DND-41 (cell line): ENCODE measurements at regions not wholly inside any gene's neighbourhood (a gene's known extent, or its start where the extent isn't known, plus 50 kb on each side); places are given as distances from the start of the nearest gene placed in this dataset.

Experiments
- CTCF ChIP-seq: IDR thresholded peaks from 2 replicates; pipeline ENCODE4 v1.5.1; 2012; ENCODE audit warnings: borderline replicate concordance, low read length, moderate library complexity, mild to moderate bottlenecking; ENCODE audit not compliant: poor library complexity, severe bottlenecking; ENCODE audit errors: extremely low read depth
- EZH2 ChIP-seq: IDR thresholded peaks from 3 replicates; pipeline ENCODE4 v1.6.1; 2012; ENCODE audit warnings: borderline replicate concordance, low read depth, mild to moderate bottlenecking, moderate library complexity, low read length, inconsistent platforms; ENCODE audit not compliant: severe bottlenecking

- TF ChIP-seq CTCF (no peak), EZH2 (no peak)
These were observed 132.5 kb downstream of the ALDH8A1 start for GRCh38 chr6:134817448-134817847.
